GM23338 (cell line): ENCODE measurements at regions not wholly inside any gene's neighbourhood (a gene's known extent, or its start where the extent isn't known, plus 50 kb on each side); places are given as distances from the start of the nearest gene placed in this dataset.

Experiments
- ATAC-seq: fragments of 200-7000 bp; cut with Tn5 transposase; 3 replicates; pipeline ENCODE4 v1.9.1; 2020
- DNase-seq: peaks from one replicate; pipeline ENCODE4 v3.0.0-alpha.2; 2015; ENCODE audit warnings: low spot score
- H2AFZ ChIP-seq: fragments of 200-600 bp; sonication (generic); 2 replicates; pipeline ENCODE4 v1.8.0; 2016; ENCODE audit warnings: antibody characterized with exemption, mild to moderate bottlenecking, moderate library complexity
- H3F3A ChIP-seq: fragments of 200-600 bp; sonication (generic); replicated peaks from 2 replicates; pipeline ENCODE4 v1.8.0; 2017; ENCODE audit warnings: antibody characterized with exemption, mixed run types, low read depth
- H3K27ac ChIP-seq: fragments of 200-600 bp; sonication (generic); 2 replicates; pipeline ENCODE4 v1.6.1; 2016; ENCODE audit warnings: low read depth
- H3K27me3 ChIP-seq: fragments of 200-600 bp; sonication (generic); 2 replicates; pipeline ENCODE4 v1.8.0; 2016; ENCODE audit warnings: mild to moderate bottlenecking, mixed run types, moderate library complexity; ENCODE audit not compliant: insufficient read depth
- H3K36me3 ChIP-seq: fragments of 200-600 bp; sonication (generic); 2 replicates; pipeline ENCODE4 v1.8.0; 2016; ENCODE audit warnings: mild to moderate bottlenecking; ENCODE audit not compliant: insufficient read depth
- H3K4me1 ChIP-seq: fragments of 200-600 bp; sonication (generic); 2 replicates; pipeline ENCODE4 v1.8.0; 2016; ENCODE audit warnings: mild to moderate bottlenecking, moderate library complexity; ENCODE audit not compliant: insufficient read depth
- H3K4me2 ChIP-seq: fragments of 200-600 bp; sonication (generic); 2 replicates; pipeline ENCODE4 v1.7.1; 2017; ENCODE audit warnings: mixed run types
- H3K4me3 ChIP-seq: fragments of 200-600 bp; sonication (generic); 2 replicates; pipeline ENCODE4 v1.6.1; 2016; ENCODE audit warnings: mixed run types
- H3K79me2 ChIP-seq: fragments of 200-600 bp; sonication (generic); replicated peaks from 2 replicates; pipeline ENCODE4 v1.8.0; 2017; ENCODE audit warnings: mild to moderate bottlenecking; ENCODE audit not compliant: insufficient read depth
- H3K9me2 ChIP-seq: fragments of 200-600 bp; sonication (generic); 2 replicates; pipeline ENCODE4 v1.8.0; 2017; ENCODE audit not compliant: insufficient read depth
- H4K20me1 ChIP-seq: fragments of 200-600 bp; sonication (generic); replicated peaks from 2 replicates; pipeline ENCODE4 v1.8.0; 2017; ENCODE audit warnings: mild to moderate bottlenecking; ENCODE audit not compliant: insufficient read depth
- H3K27ac Mint-ChIP-seq: 2 replicates; pipeline ENCODE4 v1.8.0; 2020; ENCODE audit warnings: inconsistent platforms, mild to moderate bottlenecking, moderate library complexity, mixed read lengths
- H3K27me3 Mint-ChIP-seq: 3 replicates; pipeline ENCODE4 v1.8.0; 2022; ENCODE audit warnings: low read depth, mild to moderate bottlenecking, moderate library complexity, mixed read lengths, inconsistent platforms; ENCODE audit not compliant: insufficient read depth, poor library complexity
- H3K36me3 Mint-ChIP-seq: 3 replicates; pipeline ENCODE4 v1.8.0; 2021; ENCODE audit warnings: low read depth, mild to moderate bottlenecking, inconsistent platforms, moderate library complexity, mixed read lengths
- H3K4me1 Mint-ChIP-seq: 3 replicates; pipeline ENCODE4 v1.8.0; 2020; ENCODE audit warnings: mild to moderate bottlenecking, inconsistent platforms, mixed read lengths
- H3K4me3 Mint-ChIP-seq: 3 replicates; pipeline ENCODE4 v1.8.0; 2021; ENCODE audit warnings: moderate library complexity, mild to moderate bottlenecking, inconsistent platforms, mixed read lengths
- H3K9me3 Mint-ChIP-seq: 3 replicates; pipeline ENCODE4 v1.8.0; 2020; ENCODE audit warnings: moderate library complexity, mild to moderate bottlenecking, inconsistent platforms, mixed read lengths
- CREB1 ChIP-seq: fragments of 250-450 bp; sonication (Bioruptor Pico); IDR thresholded peaks from 2 replicates; pipeline ENCODE4 v1.5.0; 2020; ENCODE audit warnings: low read depth, mild to moderate bottlenecking, moderate library complexity
- EZH2phosphoT487 ChIP-seq: fragments of 200-600 bp; sonication (generic); IDR thresholded peaks from one replicate; pipeline ENCODE4 v1.8.1; 2018; ENCODE audit warnings: antibody characterized with exemption; ENCODE audit not compliant: unreplicated experiment
- NANOG ChIP-seq: IDR thresholded peaks from 2 replicates; pipeline ENCODE4 v1.6.1; 2016; ENCODE audit warnings: antibody characterized with exemption, borderline replicate concordance
- REST ChIP-seq: IDR thresholded peaks from one replicate; pipeline ENCODE4 v1.6.1; 2018; ENCODE audit warnings: antibody characterized with exemption; ENCODE audit not compliant: unreplicated experiment
- ZNF114 ChIP-seq: fragments of 250-450 bp; sonication (Bioruptor Pico); IDR thresholded peaks from 2 replicates; pipeline ENCODE4 v1.5.0; 2020; ENCODE audit warnings: mild to moderate bottlenecking, moderate library complexity
- ZNF462 ChIP-seq: fragments of 250-450 bp; sonication (Bioruptor Pico); IDR thresholded peaks from 2 replicates; pipeline ENCODE4 v1.5.0; 2020; ENCODE audit warnings: mild to moderate bottlenecking, moderate library complexity

- no peak for TF ChIP-seq ZNF462 (CRISPR knock-in tag)
Measured at GRCh38 chr16:86213437-86214205, 296.7 kb upstream of the FOXF1 start (continued).

GRCh38 chr16:86214326-86215232 is 295.7 kb upstream of the FOXF1 start:
- H4K20me1 ChIP-seq: no peaks in the 10 kb centered on the region
- no peaks in the 10 kb centered on the region for H3K79me2 ChIP-seq
- H3F3A ChIP-seq: no peaks in the 10 kb centered on the region
- no peak overlapping the region for H3K4me3 ChIP-seq
- no peak overlapping the region for H2AFZ ChIP-seq
- no peaks in the 10 kb centered on the region for H3K27me3 ChIP-seq
- H3K4me2 ChIP-seq: no peak overlapping the region
- Mint-ChIP-seq H3K36me3 (peaks cover 4% of the 10 kb centered on the region), H3K27ac (no peak overlapping the region), H3K27me3 (peaks cover 9% of the 10 kb centered on the region), H3K9me3 (peaks cover 11% of the 10 kb centered on the region; the same call in 2 of the 3 replicates), H3K4me3 (no peak overlapping the region), H3K4me1 (peaks cover 6% of the 10 kb centered on the region; the same call in 1 of the 3 replicates)
- no peaks in the 10 kb centered on the region for H3K4me1 ChIP-seq
- DNase-seq (no peak), ATAC-seq (no peak)
- H3K27ac ChIP-seq: no peak overlapping the region
- peaks cover 2% of the 10 kb centered on the region; the same call in 1 of the 2 replicates for H3K9me2 ChIP-seq
- no peaks in the 10 kb centered on the region for H3K36me3 ChIP-seq
- TF ChIP-seq CREB1 (CRISPR knock-in tag): no peak
- no peak for TF ChIP-seq EZH2phosphoT487
- no peak for TF ChIP-seq REST
- no peak for TF ChIP-seq NANOG
- TF ChIP-seq ZNF114 (CRISPR knock-in tag): no peak
